PC-3 (cell line): ENCODE measurements at regions not wholly inside any gene's neighbourhood (a gene's known extent, or its start where the extent isn't known, plus 50 kb on each side); places are given as distances from the start of the nearest gene placed in this dataset.

Experiments
- EZH2 ChIP-seq: fragments of 300-600 bp; sonication (generic); IDR thresholded peaks from one replicate; pipeline ENCODE4 v1.6.1; 2017; ENCODE audit warnings: antibody characterized with exemption, mild to moderate bottlenecking, low read length; ENCODE audit not compliant: unreplicated experiment
- EZH2phosphoT487 ChIP-seq: fragments of 300-600 bp; sonication (generic); IDR thresholded peaks from 2 replicates; pipeline ENCODE4 v1.6.1; 2018; ENCODE audit warnings: mild to moderate bottlenecking, antibody characterized with exemption, low read length, borderline replicate concordance
- TF ChIP-seq, protein P1 (sequence below): fragments of 300-600 bp; sonication (generic); conservative IDR thresholded peaks from 2 replicates; pipeline ENCODE4 v1.5.1; 2017; ENCODE audit warnings: antibody characterized with exemption, low read depth, mild to moderate bottlenecking, low read length

DNA sequence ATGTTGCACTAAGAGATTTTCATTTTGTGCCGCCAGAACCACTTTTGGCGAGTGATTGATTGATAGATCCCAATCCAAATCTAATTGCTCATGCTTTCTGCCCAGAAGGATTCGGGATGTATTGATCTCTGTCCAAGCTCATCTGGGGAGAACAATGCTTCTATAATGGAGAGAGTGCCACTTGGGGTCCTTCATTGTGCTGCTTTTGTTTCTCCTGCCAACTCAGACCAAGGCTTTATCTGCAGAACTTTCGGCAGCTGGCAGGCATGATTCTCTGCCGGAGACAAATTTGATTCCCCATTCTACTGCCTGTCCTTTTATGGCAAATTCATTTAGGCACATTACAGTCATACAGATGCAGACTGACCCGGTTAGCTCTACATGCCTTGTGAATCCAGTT is 62.9 kb upstream of the NTM start:
- TF ChIP-seq, protein P1, sequence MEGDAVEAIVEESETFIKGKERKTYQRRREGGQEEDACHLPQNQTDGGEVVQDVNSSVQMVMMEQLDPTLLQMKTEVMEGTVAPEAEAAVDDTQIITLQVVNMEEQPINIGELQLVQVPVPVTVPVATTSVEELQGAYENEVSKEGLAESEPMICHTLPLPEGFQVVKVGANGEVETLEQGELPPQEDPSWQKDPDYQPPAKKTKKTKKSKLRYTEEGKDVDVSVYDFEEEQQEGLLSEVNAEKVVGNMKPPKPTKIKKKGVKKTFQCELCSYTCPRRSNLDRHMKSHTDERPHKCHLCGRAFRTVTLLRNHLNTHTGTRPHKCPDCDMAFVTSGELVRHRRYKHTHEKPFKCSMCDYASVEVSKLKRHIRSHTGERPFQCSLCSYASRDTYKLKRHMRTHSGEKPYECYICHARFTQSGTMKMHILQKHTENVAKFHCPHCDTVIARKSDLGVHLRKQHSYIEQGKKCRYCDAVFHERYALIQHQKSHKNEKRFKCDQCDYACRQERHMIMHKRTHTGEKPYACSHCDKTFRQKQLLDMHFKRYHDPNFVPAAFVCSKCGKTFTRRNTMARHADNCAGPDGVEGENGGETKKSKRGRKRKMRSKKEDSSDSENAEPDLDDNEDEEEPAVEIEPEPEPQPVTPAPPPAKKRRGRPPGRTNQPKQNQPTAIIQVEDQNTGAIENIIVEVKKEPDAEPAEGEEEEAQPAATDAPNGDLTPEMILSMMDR: no peak
- no peak for TF ChIP-seq EZH2
- no peak for TF ChIP-seq EZH2phosphoT487
